ENCODE measurements at regions not wholly inside any gene's neighbourhood (a gene's known extent, or its start where the extent isn't known, plus 50 kb on each side); places are given as distances from the start of the nearest gene placed in this dataset.

GRCh38 chr5:1748271-1748670 lies 51.4 kb downstream of the MRPL36 start:
- DNase-seq: no peak

DNA sequence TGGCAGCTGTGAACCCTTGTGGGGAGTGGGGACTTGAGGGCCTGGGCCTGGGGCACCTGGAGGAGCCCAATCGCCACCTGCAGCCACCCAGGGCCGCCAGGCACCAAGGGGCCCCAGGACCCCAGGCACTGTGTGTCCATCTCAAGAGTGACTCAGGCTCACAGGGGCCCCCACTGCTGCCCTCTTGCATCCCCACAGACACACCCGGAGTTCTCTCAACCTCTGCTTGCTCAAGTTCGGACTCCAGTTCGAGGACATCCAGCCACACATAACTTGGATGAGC lies 51.9 kb downstream of the MRPL36 start:
- DNase-seq: no peak

DNA sequence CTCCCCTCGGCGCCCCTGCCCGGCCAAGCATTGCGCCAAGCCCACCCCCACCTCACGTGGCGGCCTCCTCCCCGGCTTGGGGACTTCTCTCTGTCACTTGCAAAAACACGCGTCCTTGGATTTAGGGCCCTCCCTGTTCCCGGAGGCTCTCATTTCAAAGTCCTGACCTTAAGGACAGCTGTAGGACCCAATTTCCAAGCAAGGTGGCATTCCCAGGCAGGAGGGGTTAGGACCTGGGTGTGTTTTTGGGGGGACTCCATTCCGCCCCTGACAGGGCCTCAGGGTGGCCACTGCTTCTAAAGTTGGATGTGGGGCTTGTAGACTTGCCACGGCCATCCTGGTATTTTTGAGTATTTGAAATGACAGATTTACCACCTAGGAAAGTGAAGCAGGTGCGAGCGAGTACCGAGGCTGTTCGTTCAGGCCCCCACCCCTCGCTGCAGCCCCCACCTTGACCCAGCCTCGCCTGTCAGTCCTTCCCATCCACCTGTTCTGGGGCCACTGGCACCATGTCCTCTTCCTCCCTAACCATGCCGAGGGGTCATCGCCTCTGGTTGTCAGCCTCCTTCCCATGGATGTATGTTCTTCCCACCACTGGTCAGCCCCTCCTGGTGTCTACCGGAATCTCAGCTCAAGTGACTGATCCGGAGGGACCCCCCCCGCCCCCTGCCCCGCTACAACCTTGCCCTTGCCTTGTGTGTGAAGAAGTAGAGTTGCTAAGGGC lies 52.4 kb downstream of the MRPL36 start:
- DNase-seq: no peak

- DNase-seq: no peak
These were observed 53.1 kb downstream of the MRPL36 start for GRCh38 chr5:1746371-1747078.

DNA sequence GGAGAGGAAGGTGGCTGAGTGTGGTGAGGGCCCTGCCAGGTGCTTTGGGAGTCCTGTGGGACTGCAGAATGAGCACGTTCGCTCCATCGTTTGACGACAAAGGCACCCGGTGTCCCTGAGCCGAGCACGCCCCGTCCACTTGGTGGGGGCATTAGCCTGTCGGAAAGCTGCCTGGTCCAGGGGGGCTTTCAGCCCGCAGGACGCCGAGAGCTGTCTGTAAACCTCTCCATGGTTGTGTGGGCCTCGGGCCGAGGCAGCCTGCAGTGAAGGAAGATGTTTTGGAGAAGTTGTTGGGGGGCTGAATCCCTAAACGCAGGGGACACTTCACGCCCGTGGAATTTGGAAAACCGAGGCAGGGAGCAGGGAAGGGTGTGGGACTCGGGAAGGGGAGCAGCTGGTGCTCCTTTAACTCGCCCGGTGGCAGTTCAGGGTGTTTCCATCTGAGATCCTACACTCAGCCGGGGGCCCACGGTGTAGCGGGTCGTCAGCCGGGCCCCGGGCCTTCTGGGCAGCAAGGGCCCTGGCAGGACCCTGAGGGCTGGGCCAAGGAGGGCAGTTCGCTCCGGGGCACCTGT lies 53.8 kb downstream of the MRPL36 start:
- DNase-seq: no peak

DNA sequence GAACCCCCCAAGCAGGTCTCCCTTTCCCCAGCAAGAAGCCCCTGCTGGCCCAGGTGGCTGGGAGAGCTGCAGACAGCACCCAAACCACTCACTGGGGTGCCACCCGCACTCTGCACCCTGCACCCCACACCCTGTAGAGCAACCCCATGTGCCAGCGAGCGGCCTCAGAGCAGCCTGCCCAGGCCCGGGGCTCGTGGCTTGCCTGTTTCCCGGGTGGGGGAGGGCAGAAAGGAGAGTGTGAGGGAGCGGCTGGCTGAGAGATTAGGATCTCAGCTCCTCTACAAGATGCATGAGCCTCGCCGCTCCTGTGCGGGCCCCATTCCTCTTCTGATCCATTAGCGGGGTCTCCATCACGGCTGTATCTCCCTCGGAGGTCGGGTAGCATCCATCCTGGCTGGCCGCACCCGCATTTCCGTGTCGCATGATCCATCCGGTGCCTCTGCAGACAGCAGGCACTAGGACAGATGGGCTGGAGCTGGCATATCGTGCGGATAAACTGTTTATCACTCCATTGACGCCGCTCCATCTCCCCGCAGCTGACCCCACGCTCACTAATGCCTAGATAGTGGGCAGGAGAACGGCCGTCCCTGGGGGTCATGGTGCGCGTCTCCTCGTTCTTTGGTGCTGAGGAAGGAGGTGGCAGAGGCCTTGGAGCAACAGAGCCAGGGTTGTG lies 54.4 kb downstream of the MRPL36 start:
- no peak for DNase-seq

GRCh38 chr5:1744393-1745122 lies 55.1 kb downstream of the MRPL36 start:
- no peak for DNase-seq

DNA sequence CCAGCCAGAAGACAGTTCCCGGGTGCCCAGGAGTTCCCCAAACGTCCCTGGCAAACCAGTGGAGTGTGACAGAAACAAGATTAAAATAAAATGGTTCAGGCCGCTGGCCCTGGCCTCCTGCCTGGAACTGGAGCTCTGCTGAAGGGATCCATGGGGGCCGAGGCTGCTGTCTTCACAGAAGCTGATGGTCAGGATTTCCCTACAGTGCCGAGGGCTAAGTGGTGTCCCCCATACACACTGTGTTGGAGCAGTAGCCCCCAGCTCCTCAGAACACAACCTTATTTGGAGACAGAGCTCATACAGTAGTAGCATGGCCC lies 55.9 kb downstream of the MRPL36 start:
- no peak for DNase-seq

GRCh38 chr5:1743061-1743768 lies 56.4 kb downstream of the MRPL36 start:
- DNase-seq: no peak

- DNase-seq: no peak
These were observed 61.7 kb downstream of the MRPL36 start for GRCh38 chr5:1737790-1738405.

DNA sequence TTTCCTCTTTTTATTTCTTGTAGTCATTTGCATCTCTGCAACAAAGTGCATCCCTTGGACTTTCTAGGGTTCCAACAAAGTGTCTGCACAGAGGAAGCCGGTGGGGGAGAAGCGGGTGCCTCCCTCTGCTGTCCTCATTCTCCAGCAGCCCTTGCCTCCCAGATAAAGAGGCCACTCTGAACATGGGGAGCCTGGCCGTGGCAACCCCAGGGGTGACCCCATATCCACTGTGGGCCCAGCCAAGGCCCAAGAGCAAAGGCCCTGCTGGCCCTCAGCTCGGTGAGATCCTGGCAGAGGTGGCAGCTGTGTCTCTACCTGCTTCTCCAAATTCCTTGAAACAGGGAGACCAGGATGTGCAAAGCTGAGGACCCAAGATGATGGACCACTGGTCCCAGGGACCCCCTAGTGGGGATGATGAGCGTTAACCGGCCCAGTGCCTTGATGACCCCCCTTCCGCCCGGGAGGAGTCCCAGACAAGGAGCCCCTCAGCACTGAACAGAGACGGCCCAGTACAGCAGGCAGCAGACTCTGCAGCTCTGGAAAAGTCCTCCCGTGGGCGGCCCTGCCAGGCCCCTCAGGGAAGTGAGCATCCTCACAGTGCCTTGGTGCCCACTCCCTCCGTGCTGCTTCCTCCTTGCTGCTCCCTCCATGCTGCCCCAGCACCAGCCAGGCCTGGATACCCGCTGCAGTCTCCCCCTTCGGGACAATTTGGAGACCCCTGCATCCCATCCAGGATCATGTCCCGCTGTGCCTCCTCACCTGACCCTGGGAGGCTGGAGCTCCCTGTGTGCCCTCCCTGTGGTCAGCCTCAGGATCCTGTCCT lies 62.5 kb downstream of the MRPL36 start:
- DNase-seq: no peak

- no peak for DNase-seq
These were observed 63.6 kb downstream of the MRPL36 start for GRCh38 chr5:1736065-1736464.

- DNase-seq: no peak
These were observed 64.2 kb downstream of the MRPL36 start for GRCh38 chr5:1735320-1735970.

DNA sequence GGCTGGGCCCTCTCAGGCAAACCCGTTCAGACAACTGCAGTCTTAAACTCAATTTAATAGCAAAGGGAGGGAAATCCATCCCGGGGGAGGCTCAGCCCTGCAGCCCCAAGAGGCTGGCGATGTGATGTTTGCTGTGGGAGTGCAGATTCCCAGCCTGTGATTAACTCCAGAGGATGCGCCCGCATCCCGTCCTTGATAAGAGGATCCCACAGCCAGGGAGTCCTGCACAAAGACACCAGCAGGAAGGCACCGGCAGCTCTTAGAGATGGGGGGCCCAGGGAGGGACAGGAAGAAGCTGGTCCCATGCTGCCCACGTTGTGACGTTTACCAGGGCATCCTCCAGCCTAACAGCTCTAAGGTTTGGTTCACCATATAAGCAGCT lies 64.7 kb downstream of the MRPL36 start:
- DNase-seq: no peak

DNA sequence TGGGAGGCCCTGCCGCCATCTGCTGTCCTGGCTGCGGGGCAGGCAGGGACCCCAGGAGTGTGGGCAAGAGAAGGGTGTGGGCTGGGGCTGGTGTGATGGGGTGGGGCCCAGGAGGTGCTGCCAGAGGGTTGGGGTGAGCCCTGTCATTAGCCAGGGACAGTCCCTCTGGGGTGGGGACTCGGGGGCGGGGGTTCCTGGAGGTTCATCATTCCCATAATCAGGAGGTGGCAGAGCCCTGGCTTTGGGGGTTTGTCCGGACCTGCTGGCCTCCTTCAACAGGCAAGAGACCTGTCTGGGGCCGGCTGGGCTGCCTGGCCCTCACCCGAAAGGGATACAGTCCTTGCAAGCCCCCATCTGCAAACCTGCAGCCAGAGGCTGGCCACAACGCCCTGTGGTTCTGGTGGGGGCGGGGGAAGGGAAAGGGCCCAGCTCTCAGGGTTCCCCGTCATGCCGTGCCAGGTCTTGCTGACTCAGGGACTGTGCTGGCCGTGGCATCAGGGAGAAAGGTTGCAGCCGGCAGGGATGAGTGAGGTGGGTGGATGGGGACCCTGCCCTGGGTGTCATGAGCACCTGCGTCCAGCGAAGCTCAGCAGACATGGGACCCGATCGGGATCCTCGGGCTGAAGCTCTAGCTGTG lies 65.2 kb downstream of the MRPL36 start:
- no peak for DNase-seq

- DNase-seq: no peak
These were observed 66.3 kb downstream of the MRPL36 start for GRCh38 chr5:1733369-1733768.

- DNase-seq: no peak
These were observed 66.7 kb downstream of the MRPL36 start for GRCh38 chr5:1732945-1733344.

- DNase-seq: no peak
These were observed 67.2 kb downstream of the MRPL36 start for GRCh38 chr5:1732238-1732941.
